ENCODE measurements at regions not wholly inside any gene's neighbourhood (a gene's known extent, or its start where the extent isn't known, plus 50 kb on each side); places are given as distances from the start of the nearest gene placed in this dataset.

- no peak for DNase-seq (ENCODE audit: extremely low spot score, insufficient read length, low read depth)
- FAIRE-seq = no peak
Observed at GRCh38 chr16:72247821-72248253, 75.9 kb upstream of the PMFBP1 start.

GRCh38 chr16:72246423-72246822 is 74.5 kb upstream of the PMFBP1 start:
- peak; percentile 12 for DNase-seq (ENCODE audit: extremely low spot score, insufficient read length, low read depth)
- peak; percentile 80 for FAIRE-seq

GRCh38 chr16:72244853-72245252 is 72.9 kb upstream of the PMFBP1 start:
- FAIRE-seq = no peak

GRCh38 chr16:72243621-72244020 is 71.7 kb upstream of the PMFBP1 start:
- FAIRE-seq = no peak

More at GRCh38 chr16:72244853-72245252, 72.9 kb upstream of the PMFBP1 start:
- DNase-seq (ENCODE audit: extremely low spot score, insufficient read length, low read depth) = no peak

GRCh38 chr16:72242757-72243156 is 70.8 kb upstream of the PMFBP1 start:
- no peak for FAIRE-seq

More at GRCh38 chr16:72243621-72244020, 71.7 kb upstream of the PMFBP1 start:
- no peak for DNase-seq (ENCODE audit: extremely low spot score, insufficient read length, low read depth)

GRCh38 chr16:72241930-72242329 is 70.0 kb upstream of the PMFBP1 start:
- peak; percentile 70 for FAIRE-seq
- DNase-seq (ENCODE audit: extremely low spot score, insufficient read length, low read depth) = no peak

More at GRCh38 chr16:72242757-72243156, 70.8 kb upstream of the PMFBP1 start:
- DNase-seq (ENCODE audit: extremely low spot score, insufficient read length, low read depth) = no peak

- no peak for DNase-seq (ENCODE audit: extremely low spot score, insufficient read length, low read depth)
- FAIRE-seq = no peak
Observed at GRCh38 chr16:72241008-72241407, 69.1 kb upstream of the PMFBP1 start.

GRCh38 chr16:72240466-72240865 is 68.5 kb upstream of the PMFBP1 start:
- no peak for DNase-seq (ENCODE audit: extremely low spot score, insufficient read length, low read depth)
- FAIRE-seq = no peak

GRCh38 chr16:72236866-72237265 is 64.9 kb upstream of the PMFBP1 start:
- DNase-seq (ENCODE audit: extremely low spot score, insufficient read length, low read depth) = no peak
- FAIRE-seq = no peak

GRCh38 chr16:72234387-72234786 is 62.4 kb upstream of the PMFBP1 start:
- DNase-seq (ENCODE audit: extremely low spot score, insufficient read length, low read depth) (no peak), FAIRE-seq (no peak)

GRCh38 chr16:72228014-72228413 is 56.1 kb upstream of the PMFBP1 start:
- DNase-seq (ENCODE audit: extremely low spot score, insufficient read length, low read depth) = no peak
- no peak for FAIRE-seq

GRCh38 chr16:72226136-72226535 is 54.2 kb upstream of the PMFBP1 start:
- FAIRE-seq = no peak

GRCh38 chr16:72224260-72224768 is 52.4 kb upstream of the PMFBP1 start:
- no peak for FAIRE-seq
- no peak for DNase-seq (ENCODE audit: extremely low spot score, insufficient read length, low read depth)

More at GRCh38 chr16:72226136-72226535, 54.2 kb upstream of the PMFBP1 start:
- no peak for DNase-seq (ENCODE audit: extremely low spot score, insufficient read length, low read depth)

GRCh38 chr16:72222503-72222902 is 50.5 kb upstream of the PMFBP1 start:
- FAIRE-seq (no peak), DNase-seq (ENCODE audit: extremely low spot score, insufficient read length, low read depth) (no peak)
